WTC11 (cell line): ENCODE measurements at regions not wholly inside any gene's neighbourhood (a gene's known extent, or its start where the extent isn't known, plus 50 kb on each side); places are given as distances from the start of the nearest gene placed in this dataset.

ENCODE experiments used
- ARID4B ChIP-seq: sonication (generic); formaldehyde crosslinking; IDR thresholded peaks from 2 replicates; pipeline ENCODE4 v1.8.0; 2023; ENCODE audit warnings: missing genetic modification reagents, mild to moderate bottlenecking, borderline replicate concordance
- CTCF ChIP-seq: fragments of 200-600 bp; IDR thresholded peaks from 2 replicates; pipeline ENCODE4 v1.8.0; 2022; ENCODE audit warnings: antibody characterized with exemption
- ESRRA ChIP-seq: sonication (generic); formaldehyde crosslinking; IDR thresholded peaks from 2 replicates; pipeline ENCODE4 v1.8.1; 2022; ENCODE audit warnings: mild to moderate bottlenecking, missing genetic modification reagents, borderline replicate concordance
- MAX ChIP-seq: sonication (generic); formaldehyde crosslinking; IDR thresholded peaks from 2 replicates; pipeline ENCODE4 v1.8.0; 2022; ENCODE audit warnings: mild to moderate bottlenecking, missing genetic modification reagents
- NR2C2 ChIP-seq: sonication (generic); formaldehyde crosslinking; IDR thresholded peaks from 2 replicates; pipeline ENCODE4 v1.8.0; 2022; ENCODE audit warnings: mild to moderate bottlenecking, missing genetic modification reagents
- NR3C1 ChIP-seq: sonication (generic); formaldehyde crosslinking; conservative IDR thresholded peaks from 2 replicates; pipeline ENCODE4 v1.8.1; 2023; ENCODE audit warnings: low read depth, mild to moderate bottlenecking, missing genetic modification reagents
- ZNF263 ChIP-seq: sonication (generic); formaldehyde crosslinking; IDR thresholded peaks from 2 replicates; pipeline ENCODE4 v1.8.1; 2022; ENCODE audit warnings: low read depth, mild to moderate bottlenecking, moderate library complexity, missing genetic modification reagents

- TF ChIP-seq ARID4B, result no peak
- no peak for TF ChIP-seq CTCF
- no peak for TF ChIP-seq ESRRA (CRISPR knock-in tag)
- no peak for TF ChIP-seq NR3C1
- no peak for TF ChIP-seq NR2C2
- no peak for TF ChIP-seq ZNF263 (CRISPR knock-in tag)
- no peak for TF ChIP-seq MAX (CRISPR knock-in tag)
These were observed 586.9 kb downstream of the CCER1 start for GRCh38 chr12:90368081-90368480.
